WTC11 (cell line): ENCODE measurements at regions not wholly inside any gene's neighbourhood (a gene's known extent, or its start where the extent isn't known, plus 50 kb on each side); places are given as distances from the start of the nearest gene placed in this dataset.

Experiments
- ATAC-seq: fragments of 200-7000 bp; cut with Tn5 transposase; 2 replicates; pipeline ENCODE4 v1.10.0; 2021; ENCODE audit warnings: mild to moderate bottlenecking, moderate library complexity
- CTCF ChIA-PET: fragments of 300-600 bp; sonication (Branson Sonifier 250); formaldehyde crosslinking; loops from one replicate; lab custom pipeline; 2021; ENCODE audit warnings: antibody characterized with exemption; lab: Charles Lee
- POLR2A ChIA-PET: fragments of 350-600 bp; sonication (Branson Sonifier 250); formaldehyde crosslinking; loops from one replicate; lab custom pipeline; 2021; ENCODE audit warnings: antibody characterized with exemption; lab: Charles Lee
- DNase-seq: peaks from one replicate; pipeline ENCODE4 v3.0.0; 2021; ENCODE audit warnings: low spot score
- H3K27ac Mint-ChIP-seq: 2 replicates; pipeline ENCODE4 v1.8.0; 2021; ENCODE audit warnings: mixed read lengths
- H3K27me3 Mint-ChIP-seq: 2 replicates; pipeline ENCODE4 v1.8.0; 2021; ENCODE audit warnings: low read depth, mild to moderate bottlenecking, moderate library complexity, mixed read lengths
- H3K36me3 Mint-ChIP-seq: 2 replicates; pipeline ENCODE4 v1.8.0; 2021; ENCODE audit warnings: mixed read lengths
- H3K4me1 Mint-ChIP-seq: 2 replicates; pipeline ENCODE4 v1.8.0; 2022; ENCODE audit warnings: mixed read lengths
- H3K4me3 Mint-ChIP-seq: 2 replicates; pipeline ENCODE4 v1.8.0; 2021; ENCODE audit warnings: mild to moderate bottlenecking, moderate library complexity, mixed read lengths
- H3K9me3 Mint-ChIP-seq: 2 replicates; pipeline ENCODE4 v1.8.0; 2021; ENCODE audit warnings: mixed read lengths
- ATF3 ChIP-seq: sonication (generic); formaldehyde crosslinking; conservative IDR thresholded peaks from 2 replicates; pipeline ENCODE4 v1.8.1; 2022; ENCODE audit warnings: mild to moderate bottlenecking, missing genetic modification reagents
- ATF6 ChIP-seq: sonication (generic); formaldehyde crosslinking; IDR thresholded peaks from 2 replicates; pipeline ENCODE4 v1.8.1; 2023; ENCODE audit warnings: mild to moderate bottlenecking, missing genetic modification reagents
- E2F5 ChIP-seq: sonication (generic); formaldehyde crosslinking; IDR thresholded peaks from 2 replicates; pipeline ENCODE4 v1.8.1; 2022; ENCODE audit warnings: mild to moderate bottlenecking, moderate library complexity, missing genetic modification reagents
- EMX1 ChIP-seq: fragments of 250-450 bp; sonication (Bioruptor Pico); IDR thresholded peaks from 2 replicates; pipeline ENCODE4 v1.8.0; 2021; ENCODE audit warnings: mild to moderate bottlenecking
- ERG ChIP-seq: fragments of 250-450 bp; sonication (Bioruptor Pico); IDR thresholded peaks from 2 replicates; pipeline ENCODE4 v1.8.0; 2021; ENCODE audit warnings: mild to moderate bottlenecking
- ESRRA ChIP-seq: sonication (generic); formaldehyde crosslinking; IDR thresholded peaks from 2 replicates; pipeline ENCODE4 v1.8.1; 2022; ENCODE audit warnings: mild to moderate bottlenecking, missing genetic modification reagents, borderline replicate concordance
- FOXJ3 ChIP-seq: sonication (generic); formaldehyde crosslinking; IDR thresholded peaks from 2 replicates; pipeline ENCODE4 v1.9.0; 2021; ENCODE audit warnings: missing genetic modification reagents, mild to moderate bottlenecking, borderline replicate concordance
- FOXK1 ChIP-seq: sonication (generic); formaldehyde crosslinking; IDR thresholded peaks from 2 replicates; pipeline ENCODE4 v1.8.0; 2022; ENCODE audit warnings: mild to moderate bottlenecking, moderate library complexity, missing genetic modification reagents
- FOXP1 ChIP-seq: sonication (generic); formaldehyde crosslinking; IDR thresholded peaks from 2 replicates; pipeline ENCODE4 v1.8.0; 2022; ENCODE audit warnings: missing genetic modification reagents, mild to moderate bottlenecking, moderate library complexity, borderline replicate concordance
- GABPB1 ChIP-seq: sonication (generic); formaldehyde crosslinking; IDR thresholded peaks from 2 replicates; pipeline ENCODE4 v1.8.1; 2023; ENCODE audit warnings: mild to moderate bottlenecking, missing genetic modification reagents
- GRHL2 ChIP-seq: fragments of 250-450 bp; sonication (Bioruptor Pico); IDR thresholded peaks from 2 replicates; pipeline ENCODE4 v1.8.0; 2022; ENCODE audit warnings: mild to moderate bottlenecking, moderate library complexity; ENCODE audit not compliant: insufficient replicate concordance, severe bottlenecking
- IRF2 ChIP-seq: sonication (generic); formaldehyde crosslinking; IDR thresholded peaks from 2 replicates; pipeline ENCODE4 v1.8.0; 2022; ENCODE audit warnings: low read depth, missing genetic modification reagents, borderline replicate concordance
- JAZF1 ChIP-seq: fragments of 250-450 bp; sonication (Bioruptor Pico); IDR thresholded peaks from 2 replicates; pipeline ENCODE4 v1.9.0; 2021; ENCODE audit warnings: moderate library complexity, mild to moderate bottlenecking, inconsistent platforms
- KAT7 ChIP-seq: sonication (generic); formaldehyde crosslinking; IDR thresholded peaks from 2 replicates; pipeline ENCODE4 v1.8.1; 2023; ENCODE audit warnings: missing genetic modification reagents, mild to moderate bottlenecking, borderline replicate concordance
- NFYB ChIP-seq: sonication (generic); formaldehyde crosslinking; conservative IDR thresholded peaks from 2 replicates; pipeline ENCODE4 v1.8.0; 2022; ENCODE audit warnings: low read depth, missing genetic modification reagents
- PREB ChIP-seq: sonication (generic); formaldehyde crosslinking; IDR thresholded peaks from 2 replicates; pipeline ENCODE4 v1.8.1; 2022; ENCODE audit warnings: mild to moderate bottlenecking, missing genetic modification reagents, moderate library complexity, borderline replicate concordance
- PRRX2 ChIP-seq: fragments of 250-450 bp; sonication (Bioruptor Pico); IDR thresholded peaks from 2 replicates; pipeline ENCODE4 v1.8.0; 2021; ENCODE audit warnings: mild to moderate bottlenecking
- RORB ChIP-seq: fragments of 250-450 bp; sonication (Bioruptor Pico); IDR thresholded peaks from 2 replicates; pipeline ENCODE4 v1.9.0; 2021; ENCODE audit warnings: mild to moderate bottlenecking
- TCF7 ChIP-seq: sonication (generic); formaldehyde crosslinking; IDR thresholded peaks from 2 replicates; pipeline ENCODE4 v1.8.0; 2022; ENCODE audit warnings: mild to moderate bottlenecking, low read depth, missing genetic modification reagents, moderate library complexity
- TEAD1 ChIP-seq: sonication (generic); formaldehyde crosslinking; IDR thresholded peaks from 2 replicates; pipeline ENCODE4 v1.8.0; 2022; ENCODE audit warnings: mild to moderate bottlenecking, missing genetic modification reagents
- ZMAT4 ChIP-seq: fragments of 250-450 bp; sonication (Bioruptor Pico); IDR thresholded peaks from 2 replicates; pipeline ENCODE4 v1.9.0; 2021; ENCODE audit warnings: mild to moderate bottlenecking
- ZNF121 ChIP-seq: sonication (generic); formaldehyde crosslinking; IDR thresholded peaks from 2 replicates; pipeline ENCODE4 v1.8.0; 2023; ENCODE audit warnings: missing genetic modification reagents
- ZNF138 ChIP-seq: sonication (generic); formaldehyde crosslinking; conservative IDR thresholded peaks from 2 replicates; pipeline ENCODE4 v1.8.1; 2022; ENCODE audit warnings: mild to moderate bottlenecking, moderate library complexity, missing genetic modification reagents
- ZNF416 ChIP-seq: fragments of 250-450 bp; sonication (Bioruptor Pico); IDR thresholded peaks from 2 replicates; pipeline ENCODE4 v1.9.0; 2021; ENCODE audit warnings: mild to moderate bottlenecking, inconsistent platforms
- TF ChIP-seq, protein P1 (sequence below): sonication (generic); formaldehyde crosslinking; IDR thresholded peaks from 2 replicates; pipeline ENCODE4 v1.8.0; 2023; ENCODE audit warnings: missing genetic modification reagents
- TF ChIP-seq, protein P2 (sequence below): fragments of 200-600 bp; IDR thresholded peaks from 2 replicates; pipeline ENCODE4 v1.8.0; 2022; ENCODE audit warnings: antibody characterized with exemption
- TF ChIP-seq, protein P3 (sequence below): sonication (generic); formaldehyde crosslinking; IDR thresholded peaks from 2 replicates; pipeline ENCODE4 v1.8.0; 2022; ENCODE audit warnings: mild to moderate bottlenecking, missing genetic modification reagents

- no peak overlapping the region for H3K27ac Mint-ChIP-seq
- no peaks in the 10 kb centered on the region for H3K9me3 Mint-ChIP-seq
- no peak overlapping the region for H3K4me3 Mint-ChIP-seq
- ATAC-seq (no peak), DNase-seq (no peak)
- peaks cover 33% of the 10 kb centered on the region for H3K27me3 Mint-ChIP-seq
- POLR2A ChIA-PET, result no interaction called here
- H3K4me1 Mint-ChIP-seq, result peaks cover 16% of the 10 kb centered on the region
- TF ChIP-seq EMX1 (CRISPR knock-in tag) (no peak), KAT7 (CRISPR knock-in tag) (no peak), ZMAT4 (CRISPR knock-in tag) (no peak), RORB (CRISPR knock-in tag) (no peak), ZNF121 (CRISPR knock-in tag) (no peak), ZNF138 (CRISPR knock-in tag) (no peak), FOXJ3 (CRISPR knock-in tag) (no peak)
- TF ChIP-seq, protein P1, sequence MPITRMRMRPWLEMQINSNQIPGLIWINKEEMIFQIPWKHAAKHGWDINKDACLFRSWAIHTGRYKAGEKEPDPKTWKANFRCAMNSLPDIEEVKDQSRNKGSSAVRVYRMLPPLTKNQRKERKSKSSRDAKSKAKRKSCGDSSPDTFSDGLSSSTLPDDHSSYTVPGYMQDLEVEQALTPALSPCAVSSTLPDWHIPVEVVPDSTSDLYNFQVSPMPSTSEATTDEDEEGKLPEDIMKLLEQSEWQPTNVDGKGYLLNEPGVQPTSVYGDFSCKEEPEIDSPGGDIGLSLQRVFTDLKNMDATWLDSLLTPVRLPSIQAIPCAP (CRISPR knock-in tag), result no peak
- H3K36me3 Mint-ChIP-seq, result no peaks in the 10 kb centered on the region
- CTCF ChIA-PET, result no interaction called here
Observed at GRCh38 chr7:110283056-110283455, 807.9 kb upstream of the LRRN3 start.

- no peak overlapping the region for H3K4me3 Mint-ChIP-seq
- ChIA-PET POLR2A (no interaction called here), CTCF (no interaction called here)
- no peaks in the 10 kb centered on the region for H3K9me3 Mint-ChIP-seq
- no peak for TF ChIP-seq ZNF138 (CRISPR knock-in tag)
- no peak for TF ChIP-seq NFYB (CRISPR knock-in tag)
- no peak for TF ChIP-seq GRHL2 (CRISPR knock-in tag)
- TF ChIP-seq, protein P2, sequence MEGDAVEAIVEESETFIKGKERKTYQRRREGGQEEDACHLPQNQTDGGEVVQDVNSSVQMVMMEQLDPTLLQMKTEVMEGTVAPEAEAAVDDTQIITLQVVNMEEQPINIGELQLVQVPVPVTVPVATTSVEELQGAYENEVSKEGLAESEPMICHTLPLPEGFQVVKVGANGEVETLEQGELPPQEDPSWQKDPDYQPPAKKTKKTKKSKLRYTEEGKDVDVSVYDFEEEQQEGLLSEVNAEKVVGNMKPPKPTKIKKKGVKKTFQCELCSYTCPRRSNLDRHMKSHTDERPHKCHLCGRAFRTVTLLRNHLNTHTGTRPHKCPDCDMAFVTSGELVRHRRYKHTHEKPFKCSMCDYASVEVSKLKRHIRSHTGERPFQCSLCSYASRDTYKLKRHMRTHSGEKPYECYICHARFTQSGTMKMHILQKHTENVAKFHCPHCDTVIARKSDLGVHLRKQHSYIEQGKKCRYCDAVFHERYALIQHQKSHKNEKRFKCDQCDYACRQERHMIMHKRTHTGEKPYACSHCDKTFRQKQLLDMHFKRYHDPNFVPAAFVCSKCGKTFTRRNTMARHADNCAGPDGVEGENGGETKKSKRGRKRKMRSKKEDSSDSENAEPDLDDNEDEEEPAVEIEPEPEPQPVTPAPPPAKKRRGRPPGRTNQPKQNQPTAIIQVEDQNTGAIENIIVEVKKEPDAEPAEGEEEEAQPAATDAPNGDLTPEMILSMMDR, result no peak
- TF ChIP-seq IRF2 (CRISPR knock-in tag), result no peak
- no peak for TF ChIP-seq FOXP1 (CRISPR knock-in tag)
- TF ChIP-seq ERG (CRISPR knock-in tag), result no peak
- TF ChIP-seq GABPB1, result no peak
- no peak for TF ChIP-seq ATF3 (CRISPR knock-in tag)
- TF ChIP-seq TCF7 (CRISPR knock-in tag), result no peak
- no peak for TF ChIP-seq ATF6 (CRISPR knock-in tag)
- no peak for TF ChIP-seq E2F5
- no peak for TF ChIP-seq JAZF1 (CRISPR knock-in tag)
- TF ChIP-seq TEAD1 (CRISPR knock-in tag), result no peak
- no peak for TF ChIP-seq FOXK1 (CRISPR knock-in tag)
- TF ChIP-seq PREB (CRISPR knock-in tag), result no peak
- TF ChIP-seq, protein P3, sequence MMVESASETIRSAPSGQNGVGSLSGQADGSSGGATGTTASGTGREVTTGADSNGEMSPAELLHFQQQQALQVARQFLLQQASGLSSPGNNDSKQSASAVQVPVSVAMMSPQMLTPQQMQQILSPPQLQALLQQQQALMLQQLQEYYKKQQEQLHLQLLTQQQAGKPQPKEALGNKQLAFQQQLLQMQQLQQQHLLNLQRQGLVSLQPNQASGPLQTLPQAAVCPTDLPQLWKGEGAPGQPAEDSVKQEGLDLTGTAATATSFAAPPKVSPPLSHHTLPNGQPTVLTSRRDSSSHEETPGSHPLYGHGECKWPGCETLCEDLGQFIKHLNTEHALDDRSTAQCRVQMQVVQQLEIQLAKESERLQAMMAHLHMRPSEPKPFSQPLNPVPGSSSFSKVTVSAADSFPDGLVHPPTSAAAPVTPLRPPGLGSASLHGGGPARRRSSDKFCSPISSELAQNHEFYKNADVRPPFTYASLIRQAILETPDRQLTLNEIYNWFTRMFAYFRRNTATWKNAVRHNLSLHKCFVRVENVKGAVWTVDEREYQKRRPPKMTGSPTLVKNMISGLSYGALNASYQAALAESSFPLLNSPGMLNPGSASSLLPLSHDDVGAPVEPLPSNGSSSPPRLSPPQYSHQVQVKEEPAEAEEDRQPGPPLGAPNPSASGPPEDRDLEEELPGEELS (CRISPR knock-in tag), result no peak
- no peak for TF ChIP-seq PRRX2 (CRISPR knock-in tag)
- TF ChIP-seq ZNF416, result no peak
- no peak for TF ChIP-seq ESRRA (CRISPR knock-in tag)
- peaks cover 14% of the 10 kb centered on the region for H3K4me1 Mint-ChIP-seq
- H3K36me3 Mint-ChIP-seq, result no peaks in the 10 kb centered on the region
- no peaks in the 10 kb centered on the region for H3K27me3 Mint-ChIP-seq
- no peak overlapping the region for H3K27ac Mint-ChIP-seq
- DNase-seq (no peak), ATAC-seq (no peak)
Observed at GRCh38 chr7:110291430-110291829, 799.5 kb upstream of the LRRN3 start.
